Heart left ventricle (tissue), 13 donors: ENCODE measurements at regions not wholly inside any gene's neighbourhood (a gene's known extent, or its start where the extent isn't known, plus 50 kb on each side); places are given as distances from the start of the nearest gene placed in this dataset.

Experiments
- POLR2A ChIP-seq, 2 donors: fragments of 450-650 bp; IDR thresholded peaks; one replicate each; pipeline ENCODE4 v1.6.1; 2017; ENCODE audit warnings: antibody characterized with exemption in 2 of 2, mild to moderate bottlenecking in 2 of 2, moderate library complexity in 2 of 2
- TF ChIP-seq, protein P1 (sequence below), 12 donors: fragments of 200-600 bp; sonication (generic) in 4 of 12; IDR thresholded peaks; one replicate each; pipeline versions ENCODE4 v1.5.0 to v1.8.0; 2018 to 2022; ENCODE audit warnings: antibody characterized with exemption in 12 of 12, mild to moderate bottlenecking in 5 of 12
- donor health status: ischemic (EF 13 %, LVEDD 7.1; RV severe dilation, severe dysfunction).
- donor health status: DM: no; HTN: yes; CAD: no.
- donor health status: DM: no; HTN: no; CAD: no.
- donor health status: ischemic (EF 25% LVEDD 6.9; RV normal size, moderate dysfunction).
- donor health status: ischemic (EF 25% LVEDD 5.7; RV mildly dilated, moderate dysfunction).
- donor health status: ischemic (EF 35%, LVEDD 5.7; RV mildly dilated, moderate dysfunction).
- donor health status: nonischemic (EF 11% LVEDD 7.7; RV severe dilation, severe dysfunction).
- donor health status: DM: yes; HTN: yes; CAD: no.
- donor health status: PGD.
- donor health status: ischemic (EF 29% LVEDD 5.4; RV normal size, mild dysfunction).
- donor health status: nonischemic (EF 23%, LVEDD 6.1; RV moderate dilation, normal function).

DNA sequence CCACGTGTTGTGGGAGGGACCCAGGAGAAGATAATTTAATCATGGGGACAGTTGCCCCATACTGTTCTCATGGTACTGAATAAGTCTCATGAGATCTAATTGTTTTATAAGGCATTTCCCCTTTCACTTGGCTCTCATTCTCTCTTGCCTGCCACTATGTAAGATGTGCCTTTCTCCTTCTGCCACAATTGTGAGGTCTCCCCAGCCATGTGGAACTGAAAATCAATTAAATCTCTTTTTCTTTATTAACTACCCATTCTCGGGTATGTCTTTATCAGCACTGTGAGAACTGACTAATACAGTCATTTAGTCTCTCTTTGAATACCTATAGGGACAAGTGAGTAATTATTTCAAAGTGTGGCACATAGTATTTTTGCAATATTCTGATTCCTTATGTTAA is 269.2 kb upstream of the SMARCA2 start:
- TF ChIP-seq POLR2A (IDR thresholded peaks at IDR 0.05): no peak
- TF ChIP-seq, protein P1, sequence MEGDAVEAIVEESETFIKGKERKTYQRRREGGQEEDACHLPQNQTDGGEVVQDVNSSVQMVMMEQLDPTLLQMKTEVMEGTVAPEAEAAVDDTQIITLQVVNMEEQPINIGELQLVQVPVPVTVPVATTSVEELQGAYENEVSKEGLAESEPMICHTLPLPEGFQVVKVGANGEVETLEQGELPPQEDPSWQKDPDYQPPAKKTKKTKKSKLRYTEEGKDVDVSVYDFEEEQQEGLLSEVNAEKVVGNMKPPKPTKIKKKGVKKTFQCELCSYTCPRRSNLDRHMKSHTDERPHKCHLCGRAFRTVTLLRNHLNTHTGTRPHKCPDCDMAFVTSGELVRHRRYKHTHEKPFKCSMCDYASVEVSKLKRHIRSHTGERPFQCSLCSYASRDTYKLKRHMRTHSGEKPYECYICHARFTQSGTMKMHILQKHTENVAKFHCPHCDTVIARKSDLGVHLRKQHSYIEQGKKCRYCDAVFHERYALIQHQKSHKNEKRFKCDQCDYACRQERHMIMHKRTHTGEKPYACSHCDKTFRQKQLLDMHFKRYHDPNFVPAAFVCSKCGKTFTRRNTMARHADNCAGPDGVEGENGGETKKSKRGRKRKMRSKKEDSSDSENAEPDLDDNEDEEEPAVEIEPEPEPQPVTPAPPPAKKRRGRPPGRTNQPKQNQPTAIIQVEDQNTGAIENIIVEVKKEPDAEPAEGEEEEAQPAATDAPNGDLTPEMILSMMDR (IDR thresholded peaks at IDR 0.05): no peak
